ENCODE measurements at regions not wholly inside any gene's neighbourhood (a gene's known extent, or its start where the extent isn't known, plus 50 kb on each side); places are given as distances from the start of the nearest gene placed in this dataset.

GRCh38 chr20:40887105-40887504 lies 141.5 kb upstream of the TOP1 start (continued):
- TF ChIP-seq ZBED4 (CRISPR knock-in tag; IDR thresholded peaks at IDR 0.05; ENCODE audit: borderline replicate concordance) (no peak), DR1 (CRISPR knock-in tag; IDR thresholded peaks at IDR 0.05) (no peak), ZNF607 (CRISPR knock-in tag; IDR thresholded peaks at IDR 0.05; ENCODE audit: borderline replicate concordance) (no peak), IRX3 (CRISPR knock-in tag; IDR thresholded peaks at IDR 0.05; ENCODE audit: borderline replicate concordance, low read depth) (no peak), NR2F6 (IDR thresholded peaks at IDR 0.05) (no peak), NR2F6 (CRISPR knock-in tag; IDR thresholded peaks at IDR 0.05) (0 out of 2 replicates have a peak, but pooled peaks have one; percentile 25), CEBPB (IDR thresholded peaks at IDR 0.05; ENCODE audit: borderline replicate concordance, low read depth, low read length) (no peak), TOE1 (CRISPR knock-in tag; IDR thresholded peaks at IDR 0.05) (no peak), HNRNPK (IDR thresholded peaks at IDR 0.05; ENCODE audit: low read depth, low read length, poor library complexity, severe bottlenecking) (no peak), ARID4A (CRISPR knock-in tag; IDR thresholded peaks at IDR 0.05; ENCODE audit: borderline replicate concordance) (no peak; the same call in 1 of the 2 replicates), ZNF282 (IDR thresholded peaks at IDR 0.05; ENCODE audit: partially characterized antibody) (no peak), ZNF44 (CRISPR knock-in tag; IDR thresholded peaks at IDR 0.05) (no peak), MAX (IDR thresholded peaks at IDR 0.05) (no peak), ZBTB14 (CRISPR knock-in tag; IDR thresholded peaks at IDR 0.05) (no peak), BATF2 (CRISPR knock-in tag; IDR thresholded peaks at IDR 0.05) (no peak), ZHX1 (CRISPR knock-in tag; IDR thresholded peaks at IDR 0.05; ENCODE audit: low read depth) (no peak)
